Activated CD4-positive, alpha-beta T cell treated with anti-CD3 and anti-CD28 coated beads, Interleukin-2, Interleukin-6, amounts not matched to agents 100 ng/mL and 50 ng/mL, durations not matched to agents 16 hours and 8 hours (primary cell): ENCODE measurements at regions not wholly inside any gene's neighbourhood (a gene's known extent, or its start where the extent isn't known, plus 50 kb on each side); places are given as distances from the start of the nearest gene placed in this dataset.
"Not testable (repeated sequence)": the region's sequence is repeated elsewhere in the genome, so short reads cannot be mapped to it uniquely, and the experiment has no call there.

Experiments
- DNase-seq: peaks from one replicate; pipeline ENCODE4 v3.0.0-alpha.2; 2020

GRCh38 chr5:163889369-163889768 is 383.9 kb downstream of the MAT2B start:
- DNase-seq: no peak

GRCh38 chr5:163890261-163890660 is 384.8 kb downstream of the MAT2B start:
- no peak for DNase-seq

- DNase-seq: no peak
These were observed 387.9 kb downstream of the MAT2B start for GRCh38 chr5:163893281-163893680.

GRCh38 chr5:163894645-163895044 is 389.2 kb downstream of the MAT2B start:
- DNase-seq: no peak

- no peak for DNase-seq
These were observed 393.5 kb downstream of the MAT2B start for GRCh38 chr5:163898873-163899272.

- DNase-seq: not testable (repeated sequence)
These were observed 402.4 kb downstream of the MAT2B start for GRCh38 chr5:163907783-163908182.

GRCh38 chr5:163908253-163908652 is 402.8 kb downstream of the MAT2B start:
- no peak for DNase-seq

GRCh38 chr5:163910226-163910625 is 404.8 kb downstream of the MAT2B start:
- no peak for DNase-seq

GRCh38 chr5:163912046-163912445 is 406.6 kb downstream of the MAT2B start:
- DNase-seq: no peak

GRCh38 chr5:163913548-163913947 is 408.1 kb downstream of the MAT2B start:
- no peak for DNase-seq

GRCh38 chr5:163914910-163915309 is 409.5 kb downstream of the MAT2B start:
- DNase-seq: no peak

GRCh38 chr5:163915481-163915961 is 410.1 kb downstream of the MAT2B start:
- DNase-seq: no peak

GRCh38 chr5:163916376-163916775 is 411.0 kb downstream of the MAT2B start:
- DNase-seq: peak; percentile 4

- no peak for DNase-seq
These were observed 411.4 kb downstream of the MAT2B start for GRCh38 chr5:163916861-163917260.

GRCh38 chr5:163917747-163918146 is 412.3 kb downstream of the MAT2B start:
- no peak for DNase-seq

- not testable (repeated sequence) for DNase-seq
These were observed 429.6 kb downstream of the MAT2B start for GRCh38 chr5:163934990-163935389.

GRCh38 chr5:163938595-163938994 is 433.2 kb downstream of the MAT2B start:
- no peak for DNase-seq

- DNase-seq: no peak
These were observed 435.7 kb downstream of the MAT2B start for GRCh38 chr5:163941079-163941478.

GRCh38 chr5:163943546-163943945 is 438.1 kb downstream of the MAT2B start:
- DNase-seq: no peak

- DNase-seq: no peak
These were observed 439.3 kb downstream of the MAT2B start for GRCh38 chr5:163944738-163945137.

GRCh38 chr5:163947848-163948666 is 442.6 kb downstream of the MAT2B start:
- no peak for DNase-seq

GRCh38 chr5:163950248-163950647 is 444.8 kb downstream of the MAT2B start:
- no peak for DNase-seq

- DNase-seq: no peak
These were observed 445.6 kb downstream of the MAT2B start for GRCh38 chr5:163951069-163951468.

GRCh38 chr5:163953901-163954300 is 448.5 kb downstream of the MAT2B start:
- no peak for DNase-seq

- DNase-seq: not testable (repeated sequence)
These were observed 455.8 kb downstream of the MAT2B start for GRCh38 chr5:163961230-163961629.
